Chondrocyte (in vitro differentiated cells): ENCODE measurements at regions not wholly inside any gene's neighbourhood (a gene's known extent, or its start where the extent isn't known, plus 50 kb on each side); places are given as distances from the start of the nearest gene placed in this dataset.
"Not testable (repeated sequence)": the region's sequence is repeated elsewhere in the genome, so short reads cannot be mapped to it uniquely, and the experiment has no call there.

Source experiments
- DNase-seq: peaks from one replicate; pipeline ENCODE4 v3.0.0; 2021; ENCODE audit warnings: mixed read lengths, low spot score
- H3K27ac Mint-ChIP-seq: one replicate; pipeline ENCODE4 v1.8.0; 2021; ENCODE audit warnings: mild to moderate bottlenecking, moderate library complexity, mixed read lengths; ENCODE audit not compliant: unreplicated experiment
- H3K27me3 Mint-ChIP-seq: 2 replicates; pipeline ENCODE4 v1.8.0; 2021; ENCODE audit warnings: low read depth, mixed read lengths
- H3K36me3 Mint-ChIP-seq: 2 replicates; pipeline ENCODE4 v1.8.0; 2021; ENCODE audit warnings: low read depth, mixed read lengths
- H3K4me1 Mint-ChIP-seq: 2 replicates; pipeline ENCODE4 v1.8.0; 2021; ENCODE audit warnings: low read depth, mild to moderate bottlenecking, mixed read lengths
- H3K4me3 Mint-ChIP-seq: one replicate; pipeline ENCODE4 v1.8.0; 2021; ENCODE audit warnings: mild to moderate bottlenecking, moderate library complexity, mixed read lengths; ENCODE audit not compliant: unreplicated experiment
- H3K9me3 Mint-ChIP-seq: 2 replicates; pipeline ENCODE4 v1.8.0; 2021; ENCODE audit warnings: low read depth, mixed read lengths
- TF ChIP-seq, protein P1 (sequence below): fragments of 200-600 bp; sonication (generic); IDR thresholded peaks from 2 replicates; pipeline ENCODE4 v1.5.0; 2021; ENCODE audit warnings: antibody characterized with exemption, mild to moderate bottlenecking, moderate library complexity

DNA sequence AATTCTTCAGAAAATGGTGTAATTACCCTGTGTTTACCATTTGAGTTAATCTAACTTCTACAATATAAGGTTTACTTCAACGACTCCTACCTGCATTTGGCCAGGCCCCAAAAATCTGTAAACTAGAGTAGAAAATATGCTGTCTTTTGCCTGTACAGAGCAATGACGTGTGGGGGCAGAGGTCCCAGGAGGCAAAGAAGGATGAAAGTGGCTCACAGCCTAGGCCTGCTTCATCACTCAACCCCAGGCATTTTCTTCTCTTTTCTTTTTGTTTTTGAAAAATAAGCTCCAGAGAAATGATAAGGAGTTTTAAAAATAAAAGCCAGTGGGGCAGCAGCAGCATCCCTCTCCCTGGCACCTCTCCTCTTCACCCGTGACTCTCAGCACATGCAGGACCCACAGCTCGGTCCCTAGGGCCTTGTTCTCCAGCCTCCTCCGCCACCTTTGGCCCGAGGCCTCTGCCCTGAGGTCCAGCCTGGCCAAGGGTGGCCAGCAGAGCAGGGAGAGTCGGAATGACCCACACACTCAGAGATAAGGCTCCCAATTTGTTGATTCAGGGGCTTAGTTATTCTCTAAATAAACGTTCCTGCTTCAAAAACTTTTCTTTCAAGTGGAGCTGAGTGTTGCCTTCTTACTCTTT, 76.6 kb upstream of the ADRA1D start:
- TF ChIP-seq, protein P1, sequence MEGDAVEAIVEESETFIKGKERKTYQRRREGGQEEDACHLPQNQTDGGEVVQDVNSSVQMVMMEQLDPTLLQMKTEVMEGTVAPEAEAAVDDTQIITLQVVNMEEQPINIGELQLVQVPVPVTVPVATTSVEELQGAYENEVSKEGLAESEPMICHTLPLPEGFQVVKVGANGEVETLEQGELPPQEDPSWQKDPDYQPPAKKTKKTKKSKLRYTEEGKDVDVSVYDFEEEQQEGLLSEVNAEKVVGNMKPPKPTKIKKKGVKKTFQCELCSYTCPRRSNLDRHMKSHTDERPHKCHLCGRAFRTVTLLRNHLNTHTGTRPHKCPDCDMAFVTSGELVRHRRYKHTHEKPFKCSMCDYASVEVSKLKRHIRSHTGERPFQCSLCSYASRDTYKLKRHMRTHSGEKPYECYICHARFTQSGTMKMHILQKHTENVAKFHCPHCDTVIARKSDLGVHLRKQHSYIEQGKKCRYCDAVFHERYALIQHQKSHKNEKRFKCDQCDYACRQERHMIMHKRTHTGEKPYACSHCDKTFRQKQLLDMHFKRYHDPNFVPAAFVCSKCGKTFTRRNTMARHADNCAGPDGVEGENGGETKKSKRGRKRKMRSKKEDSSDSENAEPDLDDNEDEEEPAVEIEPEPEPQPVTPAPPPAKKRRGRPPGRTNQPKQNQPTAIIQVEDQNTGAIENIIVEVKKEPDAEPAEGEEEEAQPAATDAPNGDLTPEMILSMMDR: no peak

DNA sequence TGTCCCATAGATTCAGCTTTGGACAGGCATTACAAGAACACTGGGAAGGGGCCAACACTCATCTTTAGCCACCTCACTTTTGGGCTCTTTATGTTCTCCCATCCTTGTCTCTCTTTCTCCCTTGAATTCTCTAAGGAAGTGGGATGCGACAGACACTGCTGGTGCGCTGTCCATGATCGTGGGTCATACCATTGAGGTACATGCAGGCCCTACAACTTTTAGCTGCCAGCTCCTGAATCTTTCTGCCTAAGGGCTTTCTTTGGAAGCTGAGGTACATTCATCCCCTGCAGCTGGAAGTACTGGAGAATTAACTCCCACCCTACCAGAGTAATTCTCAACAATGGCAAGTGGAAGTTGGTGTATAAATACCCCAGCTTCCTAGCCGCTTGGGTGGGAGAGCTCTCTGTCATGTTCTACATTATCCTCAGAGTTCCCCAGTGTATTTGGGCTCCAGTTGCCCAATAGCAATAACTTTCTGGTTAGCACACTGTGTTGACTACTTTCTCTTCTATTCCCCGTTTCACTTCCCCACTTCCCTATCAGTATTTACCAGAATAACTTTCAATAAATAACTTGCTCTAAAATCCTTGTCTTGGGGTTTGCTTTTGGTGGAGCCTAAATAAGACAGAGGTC, 75.6 kb upstream of the ADRA1D start:
- Mint-ChIP-seq H3K4me1 (no peaks in the 10 kb centered on the region), H3K36me3 (no peaks in the 10 kb centered on the region), H3K4me3 (no peak overlapping the region), H3K9me3 (peaks cover 5% of the 10 kb centered on the region), H3K27me3 (peaks cover 19% of the 10 kb centered on the region), H3K27ac (no peak overlapping the region)
- no peak for DNase-seq
- TF ChIP-seq, protein P1: no peak

More for the DNA sequence above, 76.6 kb upstream of the ADRA1D start:
- no peak overlapping the region for H3K4me3 Mint-ChIP-seq
- H3K4me1 Mint-ChIP-seq: no peaks in the 10 kb centered on the region
- no peak overlapping the region for H3K27ac Mint-ChIP-seq
- DNase-seq: no peak
- no peaks in the 10 kb centered on the region for H3K36me3 Mint-ChIP-seq
- peaks cover 19% of the 10 kb centered on the region for H3K27me3 Mint-ChIP-seq
- peaks cover 5% of the 10 kb centered on the region for H3K9me3 Mint-ChIP-seq

DNA sequence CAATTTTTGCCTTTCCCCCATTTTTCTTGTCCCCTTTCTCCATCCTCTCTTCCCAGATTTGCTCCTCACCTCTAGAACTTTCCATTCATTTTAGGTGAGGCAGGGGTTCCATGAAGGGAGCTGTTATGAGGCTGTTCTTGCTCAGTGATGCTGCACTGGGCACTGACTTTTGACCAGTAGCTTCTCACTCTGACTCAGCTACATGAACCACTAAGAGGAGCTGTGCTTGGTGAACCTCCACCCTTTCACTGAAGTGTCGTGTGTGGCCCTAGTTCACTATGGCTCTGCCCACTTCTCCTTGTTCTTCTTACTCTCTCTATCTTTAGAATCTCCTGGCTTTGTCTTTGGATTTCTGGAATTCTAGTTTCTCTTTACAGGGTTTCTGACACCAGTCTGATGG, 73.4 kb upstream of the ADRA1D start:
- H3K27ac Mint-ChIP-seq: no peak overlapping the region
- H3K36me3 Mint-ChIP-seq: no peaks in the 10 kb centered on the region
- TF ChIP-seq, protein P1: no peak
- DNase-seq: no peak
- H3K4me3 Mint-ChIP-seq: no peak overlapping the region
- peaks cover 8% of the 10 kb centered on the region for H3K9me3 Mint-ChIP-seq
- peaks cover 24% of the 10 kb centered on the region for H3K27me3 Mint-ChIP-seq
- H3K4me1 Mint-ChIP-seq: no peaks in the 10 kb centered on the region

DNA sequence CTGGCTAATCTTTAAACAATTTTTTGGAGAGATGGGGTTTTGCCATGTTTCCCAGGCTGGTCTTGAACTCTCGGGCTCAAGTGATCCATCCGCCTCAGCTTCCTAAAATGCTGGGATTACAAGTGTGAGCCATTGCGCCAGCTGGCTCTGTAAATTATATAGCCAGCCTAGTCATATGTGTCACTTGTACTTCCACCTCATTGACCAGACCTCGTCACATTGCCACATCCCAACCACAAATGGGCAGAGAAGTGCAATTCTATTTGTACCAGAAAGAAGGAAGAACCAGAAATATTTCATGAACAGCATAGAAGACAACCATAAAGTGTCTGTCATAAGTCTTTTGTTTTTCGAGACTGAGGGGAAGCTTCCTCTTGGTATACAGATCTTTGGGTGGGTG, 71.2 kb upstream of the ADRA1D start:
- peaks cover 26% of the 10 kb centered on the region for H3K27me3 Mint-ChIP-seq
- DNase-seq: no peak

DNA sequence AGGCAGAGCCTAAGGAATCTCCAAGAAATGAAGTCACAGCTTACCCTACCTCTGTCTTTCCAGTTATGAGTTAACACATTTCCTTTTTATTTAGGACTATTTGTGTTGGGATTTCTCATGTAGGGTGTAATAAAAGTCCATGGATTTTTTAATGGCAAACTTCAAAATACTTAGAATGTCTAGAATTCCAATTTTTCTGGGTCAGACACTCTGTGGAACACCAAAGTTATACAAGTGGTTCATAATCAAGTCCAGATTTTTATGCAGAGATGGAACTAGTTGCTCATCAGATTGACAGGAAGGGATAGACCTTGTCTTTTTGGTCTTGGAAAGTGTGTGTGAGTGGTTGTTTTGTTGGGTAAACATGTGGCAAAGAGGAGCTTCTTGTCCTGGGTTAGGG, 69.8 kb upstream of the ADRA1D start:
- TF ChIP-seq, protein P1: no peak
- Mint-ChIP-seq H3K27me3 (peaks cover 22% of the 10 kb centered on the region), H3K27ac (no peak overlapping the region), H3K36me3 (no peaks in the 10 kb centered on the region), H3K9me3 (peaks cover 3% of the 10 kb centered on the region), H3K4me1 (no peaks in the 10 kb centered on the region), H3K4me3 (no peak overlapping the region)
- no peak for DNase-seq

More for the DNA sequence above, 71.2 kb upstream of the ADRA1D start:
- no peak overlapping the region for H3K4me3 Mint-ChIP-seq
- no peaks in the 10 kb centered on the region for H3K4me1 Mint-ChIP-seq
- TF ChIP-seq, protein P1: no peak
- H3K9me3 Mint-ChIP-seq: peaks cover 3% of the 10 kb centered on the region
- no peak overlapping the region for H3K27ac Mint-ChIP-seq
- H3K36me3 Mint-ChIP-seq: no peaks in the 10 kb centered on the region

DNA sequence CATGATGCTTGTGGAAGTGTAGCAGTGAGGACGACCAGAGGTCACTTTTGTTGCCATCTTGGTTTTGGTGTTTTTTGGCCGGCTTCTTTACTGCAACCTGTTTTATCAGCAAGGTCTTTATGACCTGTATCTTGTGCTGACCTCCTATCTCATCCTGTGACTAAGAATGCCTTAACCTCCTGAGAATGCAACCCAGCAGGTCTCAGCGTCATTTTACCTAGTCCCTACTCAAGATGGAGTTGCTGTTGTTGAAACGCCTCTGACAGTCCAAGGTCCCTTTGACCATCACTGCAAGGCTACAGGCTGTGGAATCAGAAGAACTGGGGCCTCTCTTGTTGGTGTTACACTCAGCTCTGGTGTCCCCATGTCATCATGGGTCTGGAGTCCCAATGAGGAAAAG, 61.5 kb upstream of the ADRA1D start:
- not testable (repeated sequence) for H3K27ac Mint-ChIP-seq, H3K36me3 Mint-ChIP-seq, H3K4me3 Mint-ChIP-seq, H3K4me1 Mint-ChIP-seq, DNase-seq, H3K27me3 Mint-ChIP-seq, H3K9me3 Mint-ChIP-seq
